SU-DHL-6 (cell line): ENCODE measurements at regions not wholly inside any gene's neighbourhood (a gene's known extent, or its start where the extent isn't known, plus 50 kb on each side); places are given as distances from the start of the nearest gene placed in this dataset.

Source experiments
- H2AFZ ChIP-seq: fragments of 200-600 bp; sonication (generic); 2 replicates; pipeline ENCODE4 v1.6.1; 2014; ENCODE audit warnings: low read depth, mild to moderate bottlenecking, moderate library complexity, mixed read lengths, antibody characterized with exemption, low read length; ENCODE audit not compliant: severe bottlenecking
- H3F3A ChIP-seq: fragments of 200-600 bp; shearing (Covaris generic); 2 replicates; pipeline ENCODE4 v1.6.0; 2016; ENCODE audit warnings: antibody characterized with exemption, mild to moderate bottlenecking; ENCODE audit not compliant: insufficient read depth
- H3K27ac ChIP-seq: fragments of 200-600 bp; sonication (generic); 2 replicates; pipeline ENCODE4 v1.5.1; 2016; ENCODE audit warnings: low read depth, mild to moderate bottlenecking, low read length, moderate library complexity, mixed read lengths
- H3K27me3 ChIP-seq: fragments of 200-600 bp; sonication (generic), shearing (Covaris generic); 2 replicates; pipeline ENCODE4 v1.6.0; 2014; ENCODE audit warnings: mild to moderate bottlenecking, low read length
- H3K36me3 ChIP-seq: fragments of 200-600 bp; sonication (generic); 2 replicates; pipeline ENCODE4 v1.6.1; 2014; ENCODE audit warnings: mild to moderate bottlenecking, low read length, mixed read lengths
- H3K4me2 ChIP-seq: fragments of 300-600, 200-600 bp; shearing (Covaris generic), sonication (generic); 2 replicates; pipeline ENCODE4 v1.6.0; 2014; ENCODE audit warnings: low read length, low read depth, mild to moderate bottlenecking; ENCODE audit not compliant: poor library complexity, severe bottlenecking
- H3K4me3 ChIP-seq: fragments of 200-600 bp; sonication (generic); 2 replicates; pipeline ENCODE4 v1.5.1; 2014; ENCODE audit warnings: antibody characterized with exemption, low read length, mild to moderate bottlenecking, mixed read lengths; ENCODE audit not compliant: insufficient read depth, poor library complexity, severe bottlenecking
- H3K79me2 ChIP-seq: fragments of 200-600 bp; sonication (generic); 2 replicates; pipeline ENCODE4 v1.6.1; 2014; ENCODE audit warnings: mild to moderate bottlenecking, low read length, moderate library complexity; ENCODE audit not compliant: insufficient read depth
- H3K9ac ChIP-seq: fragments of 200-600 bp; sonication (generic); 2 replicates; pipeline ENCODE4 v1.7.0; 2014; ENCODE audit warnings: mild to moderate bottlenecking, low read length
- H3K9me2 ChIP-seq: fragments of 200-600 bp; sonication (generic); replicated peaks from 2 replicates; pipeline ENCODE4 v1.6.1; 2014; ENCODE audit warnings: low read length; ENCODE audit not compliant: insufficient read depth
- H3K9me3 ChIP-seq: fragments of 200-600 bp; sonication (generic); 2 replicates; pipeline ENCODE4 v1.6.1; 2014; ENCODE audit warnings: low read length, mixed read lengths; ENCODE audit not compliant: insufficient read depth
- H4K20me1 ChIP-seq: fragments of 200-600 bp; sonication (generic); 2 replicates; pipeline ENCODE4 v1.6.1; 2014; ENCODE audit warnings: low read depth, mild to moderate bottlenecking, antibody characterized with exemption, low read length, moderate library complexity, mixed read lengths
- CTCF ChIP-seq: fragments of 200-600 bp; sonication (generic); IDR thresholded peaks from one replicate; pipeline ENCODE4 v1.5.1; 2017; ENCODE audit warnings: antibody characterized with exemption, mild to moderate bottlenecking, low read length, moderate library complexity; ENCODE audit not compliant: insufficient read depth, poor library complexity, severe bottlenecking
- EZH2phosphoT487 ChIP-seq: fragments of 200-600 bp; sonication (generic), shearing (Covaris generic); conservative IDR thresholded peaks from 2 replicates; pipeline ENCODE4 v1.6.1; 2018; ENCODE audit warnings: mild to moderate bottlenecking, antibody characterized with exemption, low read length, moderate library complexity, mixed read lengths

- Histone ChIP-seq H2AFZ (no peak overlapping the region), H3K4me2 (no peak overlapping the region), H3K36me3 (no peaks in the 10 kb centered on the region), H4K20me1 (no peaks in the 10 kb centered on the region), H3K79me2 (no peaks in the 10 kb centered on the region), H3K27me3 (no peaks in the 10 kb centered on the region), H3K4me3 (no peak overlapping the region), H3K9ac (no peak overlapping the region), H3K27ac (no peak overlapping the region), H3K9me3 (no peaks in the 10 kb centered on the region), H3K9me2 (no peaks in the 10 kb centered on the region), H3F3A (no peaks in the 10 kb centered on the region)
- no peak for TF ChIP-seq EZH2phosphoT487
- TF ChIP-seq CTCF, result no peak
These were observed 1455.1 kb upstream of the CDH9 start for GRCh38 chr5:28493456-28493855.

GRCh38 chr5:28488752-28489151, 1450.4 kb upstream of the CDH9 start:
- Histone ChIP-seq H2AFZ (peak overlapping the region; percentile 15), H3F3A (no peaks in the 10 kb centered on the region), H3K27me3 (no peaks in the 10 kb centered on the region), H3K27ac (no peak overlapping the region), H3K79me2 (no peaks in the 10 kb centered on the region), H4K20me1 (no peaks in the 10 kb centered on the region), H3K9me3 (no peaks in the 10 kb centered on the region), H3K36me3 (no peaks in the 10 kb centered on the region), H3K4me3 (no peak overlapping the region), H3K9me2 (no peaks in the 10 kb centered on the region), H3K9ac (no peak overlapping the region), H3K4me2 (no peak overlapping the region)
- no peak for TF ChIP-seq EZH2phosphoT487
- TF ChIP-seq CTCF, result no peak

DNA sequence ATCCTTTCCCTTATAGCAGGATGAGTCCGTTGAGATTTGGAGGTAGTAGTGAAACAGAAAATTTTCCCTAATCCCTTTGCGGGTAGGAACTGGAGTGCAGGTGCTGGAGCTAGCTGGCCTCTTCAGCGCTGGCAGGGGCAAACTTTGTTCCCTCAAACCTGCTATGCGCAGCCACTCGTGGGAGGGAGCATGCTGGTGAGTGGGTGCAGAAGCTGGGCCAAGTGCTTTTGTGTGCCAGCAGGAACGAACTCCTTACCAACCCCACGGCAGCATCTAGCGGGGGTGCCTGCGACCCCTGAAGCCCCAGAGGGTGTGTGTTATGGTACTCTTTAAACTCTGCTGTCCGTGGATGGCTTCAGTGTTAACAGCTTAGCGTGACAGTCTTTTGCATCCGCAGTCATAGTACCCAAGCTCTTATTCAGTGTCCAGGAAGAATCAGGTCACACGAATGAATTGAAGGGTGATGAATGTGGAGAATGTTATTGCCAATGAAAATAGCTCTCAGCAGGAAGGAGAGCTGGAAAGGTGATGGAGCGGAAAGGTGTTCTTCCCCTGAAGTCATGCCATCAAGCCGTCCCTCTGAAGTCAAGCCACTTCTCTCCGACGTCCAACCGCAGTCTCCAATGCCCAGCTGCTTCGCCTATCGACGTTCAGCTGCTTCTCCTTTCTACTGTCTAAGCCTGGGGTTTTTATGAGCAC, 1445.1 kb upstream of the CDH9 start:
- Histone ChIP-seq H3F3A (no peaks in the 10 kb centered on the region), H3K79me2 (no peaks in the 10 kb centered on the region), H3K27me3 (no peaks in the 10 kb centered on the region), H3K4me2 (no peak overlapping the region), H2AFZ (no peak overlapping the region), H3K27ac (no peak overlapping the region), H3K9ac (no peak overlapping the region), H3K36me3 (no peaks in the 10 kb centered on the region), H3K9me2 (no peaks in the 10 kb centered on the region), H4K20me1 (no peaks in the 10 kb centered on the region), H3K4me3 (no peak overlapping the region), H3K9me3 (no peaks in the 10 kb centered on the region)
- TF ChIP-seq CTCF, result no peak
- TF ChIP-seq EZH2phosphoT487, result no peak
